NCI-H1105 (cell line): ENCODE measurements at regions not wholly inside any gene's neighbourhood (a gene's known extent, or its start where the extent isn't known, plus 50 kb on each side); places are given as distances from the start of the nearest gene placed in this dataset.

ENCODE experiments used
- DNase-seq: peaks from one replicate; lab custom pipeline; 2025; lab: John Stamatoyannopoulos, UW

GRCh38 chr6:166842607-166843006 lies 113.7 kb downstream of the RNASET2 start:
- DNase-seq = no peak

GRCh38 chr6:166841216-166841615 lies 115.1 kb downstream of the RNASET2 start:
- DNase-seq = no peak

- DNase-seq = no peak
Measured at GRCh38 chr6:166839569-166839968, 116.8 kb downstream of the RNASET2 start.

GRCh38 chr6:166838987-166839386 lies 117.4 kb downstream of the RNASET2 start:
- no peak for DNase-seq

- no peak for DNase-seq
Measured at GRCh38 chr6:166836785-166837718, 119.3 kb downstream of the RNASET2 start.

GRCh38 chr6:166834049-166834448 lies 122.3 kb downstream of the RNASET2 start:
- no peak for DNase-seq

- no peak for DNase-seq
Measured at GRCh38 chr6:166830891-166831363, 125.4 kb downstream of the RNASET2 start.

- DNase-seq = no peak
Measured at GRCh38 chr6:166830185-166830890, 126.0 kb downstream of the RNASET2 start.

GRCh38 chr6:166826264-166826663 lies 130.1 kb downstream of the RNASET2 start:
- no peak for DNase-seq

- no peak for DNase-seq
Measured at GRCh38 chr6:166825553-166826145, 130.7 kb downstream of the RNASET2 start.

GRCh38 chr6:166824880-166825250 lies 131.5 kb downstream of the RNASET2 start:
- no peak for DNase-seq

- no peak for DNase-seq
Measured at GRCh38 chr6:166824146-166824879, 132.0 kb downstream of the RNASET2 start.

GRCh38 chr6:166822609-166823008 lies 133.7 kb downstream of the RNASET2 start:
- no peak for DNase-seq

GRCh38 chr6:166820483-166820882 lies 135.9 kb downstream of the RNASET2 start:
- DNase-seq = no peak

GRCh38 chr6:166820070-166820469 lies 136.3 kb downstream of the RNASET2 start:
- no peak for DNase-seq

GRCh38 chr6:166815629-166816028 lies 140.7 kb downstream of the RNASET2 start:
- DNase-seq = no peak

GRCh38 chr6:166814390-166814789 lies 142.0 kb downstream of the RNASET2 start:
- no peak for DNase-seq

- DNase-seq = no peak
Measured at GRCh38 chr6:166813461-166813860, 142.9 kb downstream of the RNASET2 start.

- DNase-seq = no peak
Measured at GRCh38 chr6:166810864-166811263, 145.5 kb downstream of the RNASET2 start.

GRCh38 chr6:166809721-166810120 lies 146.6 kb downstream of the RNASET2 start:
- no peak for DNase-seq

GRCh38 chr6:166806962-166807757 lies 149.2 kb downstream of the RNASET2 start:
- DNase-seq = no peak
